Heart right ventricle (tissue), 16 donors: ENCODE measurements at regions not wholly inside any gene's neighbourhood (a gene's known extent, or its start where the extent isn't known, plus 50 kb on each side); places are given as distances from the start of the nearest gene placed in this dataset.

Experiments
- ATAC-seq, 8 donors: fragments of 200-7000 bp; cut with Tn5 transposase; one replicate each; pipeline ENCODE4 v1.9.1; 2020; ENCODE audit warnings: mild to moderate bottlenecking in 8 of 8, moderate library complexity in 8 of 8, moderate number of reproducible peaks in 1 of 8
- DNase-seq, 2 donors: peaks; one replicate each; pipeline ENCODE4 v3.0.0-alpha.2; 2020
- H3K27ac ChIP-seq, 10 donors: fragments of 200-600 bp; sonication (generic) in 2 of 10; one replicate each; pipeline versions ENCODE4 v1.5.0 to v1.8.0; 2020 to 2022; ENCODE audit warnings: mild to moderate bottlenecking in 3 of 10
- H3K27me3 ChIP-seq, 7 donors: fragments of 200-600 bp; one replicate each; pipeline ENCODE4 v1.8.0; 2021 to 2022; ENCODE audit warnings: mild to moderate bottlenecking in 2 of 7
- H3K36me3 ChIP-seq, 9 donors: fragments of 200-600 bp; sonication (generic) in 1 of 9; one replicate each; pipeline versions ENCODE4 v1.5.0 to v1.8.0; 2020 to 2022; ENCODE audit warnings: mild to moderate bottlenecking in 2 of 9
- H3K4me1 ChIP-seq, 9 donors: fragments of 200-600 bp; sonication (generic) in 1 of 9; one replicate each; pipeline versions ENCODE4 v1.5.0 to v1.8.0; 2020 to 2022; ENCODE audit warnings: mild to moderate bottlenecking in 4 of 9
- H3K4me3 ChIP-seq, 10 donors: fragments of 200-600 bp; sonication (generic) in 2 of 10; one replicate each; pipeline versions ENCODE4 v1.5.0 to v1.8.0; 2020 to 2022; ENCODE audit warnings: mild to moderate bottlenecking in 7 of 10, moderate library complexity in 2 of 10
- H3K9me3 ChIP-seq, 11 donors: fragments of 200-600 bp in 10 of 11; sonication (generic) in 2 of 11; one replicate each; pipeline versions ENCODE4 v1.5.0 to v1.8.0; 2013 to 2022; ENCODE audit warnings: mild to moderate bottlenecking in 2 of 11, control low read depth in 1 of 11, moderate library complexity in 1 of 11
- CTCF ChIP-seq, 9 donors: fragments of 200-600 bp; sonication (generic) in 2 of 9; IDR thresholded peaks; one replicate each; pipeline versions ENCODE4 v1.5.0 to v1.8.0; 2021 to 2022; ENCODE audit warnings: antibody characterized with exemption in 9 of 9, mild to moderate bottlenecking in 5 of 9, moderate library complexity in 1 of 9
- WGBS, 2 donors: extraction: QIAGEN DNeasy Blood & Tissue Kit; methylation state at CpG; one replicate each; pipeline ENCODE4 v1.1.7; 2013; ENCODE audit warnings: inconsistent platforms in 1 of 2; 5-methylcytosine and 5-hydroxymethylcytosine counted together
- intact Hi-C, 10 donors: fragments of 100-400 bp; cut with DNase I; formaldehyde crosslinking; loops; one replicate each; pipeline versions ENCODE4 v1.11.1 to v1.14.2; 2022
- donor health status: Arrhythmogenic right ventricular cardiomyopathy.
- donor health status: ischemic (EF 13 %, LVEDD 7.1; RV severe dilation, severe dysfunction).
- donor health status: healthy with polysubstance abuse.
- donor health status: DM: no; HTN: yes; CAD: no.
- donor health status: DM: no; HTN: no; CAD: no.
- donor health status: ischemic (EF 25% LVEDD 6.9; RV normal size, moderate dysfunction).
- donor health status: ischemic (EF 25% LVEDD 5.7; RV mildly dilated, moderate dysfunction).
- donor health status: healthy.
- donor health status: DM: yes; HTN: yes; CAD: no.
- donor health status: Ischemic cardiomyopathy.
- donor health status: ischemic (EF 35%, LVEDD 5.7; RV mildly dilated, moderate dysfunction).
- donor health status: nonischemic (EF 11% LVEDD 7.7; RV severe dilation, severe dysfunction).
- donor health status: DM: yes; HTN: yes; CAD: no.
- donor health status: PGD.
- donor health status: ischemic (EF 29% LVEDD 5.4; RV normal size, mild dysfunction).
- donor health status: nonischemic (EF 23%, LVEDD 6.1; RV moderate dilation, normal function).

GRCh38 chr7:25325186-25325757 lies 97.0 kb upstream of the NPVF start:
- no peak for TF ChIP-seq CTCF (IDR thresholded peaks at IDR 0.05)
- no peaks in the 10 kb centered on the region for H3K36me3 ChIP-seq
- peaks cover 0 to 15% (median 7%) of the 10 kb centered on the region in 7 donors for H3K27me3 ChIP-seq
- intact Hi-C loops = no loop called here
- no peaks in the 10 kb centered on the region for H3K9me3 ChIP-seq
- H3K4me3 ChIP-seq = no peak overlapping the region
- no peak overlapping the region for H3K27ac ChIP-seq
- DNase-seq (no peak), ATAC-seq (no peak)
- H3K4me1 ChIP-seq = no peaks in the 10 kb centered on the region
- 80 to 87% methylated on average over 2 of the region's 2 CpGs for WGBS, 2 donors

GRCh38 chr7:25326501-25327156 lies 98.3 kb upstream of the NPVF start:
- H3K36me3 ChIP-seq = no peaks in the 10 kb centered on the region
- no peak for ATAC-seq
- no peak for TF ChIP-seq CTCF (IDR thresholded peaks at IDR 0.05)
- no peak for DNase-seq
- H3K9me3 ChIP-seq = no peaks in the 10 kb centered on the region
- H3K27ac ChIP-seq = no peak overlapping the region
- H3K27me3 ChIP-seq = peaks cover 0 to 12% (median 7%) of the 10 kb centered on the region in 7 donors
- no peak overlapping the region for H3K4me3 ChIP-seq
- no peaks in the 10 kb centered on the region for H3K4me1 ChIP-seq
- intact Hi-C loops = no loop called here
- 93% methylated on average over 19 of the region's 19 CpGs for WGBS, 2 donors

GRCh38 chr7:25329815-25330214 lies 101.5 kb upstream of the NPVF start:
- H3K36me3 ChIP-seq = no peaks in the 10 kb centered on the region
- no peaks in the 10 kb centered on the region for H3K9me3 ChIP-seq
- no peak for ATAC-seq
- TF ChIP-seq CTCF (IDR thresholded peaks at IDR 0.05) = no peak
- no peak for DNase-seq
- WGBS, 2 donors = 94% methylated on average over 2 of the region's 2 CpGs
- H3K27ac ChIP-seq = no peak overlapping the region
- intact Hi-C loops = no loop called here
- no peak overlapping the region for H3K4me3 ChIP-seq
- no peaks in the 10 kb centered on the region for H3K27me3 ChIP-seq
- H3K4me1 ChIP-seq = no peaks in the 10 kb centered on the region

- H3K36me3 ChIP-seq = no peaks in the 10 kb centered on the region
- TF ChIP-seq CTCF (IDR thresholded peaks at IDR 0.05) = no peak
- WGBS, 2 donors = 79 to 83% methylated on average over 6 of the region's 6 CpGs
- H3K4me3 ChIP-seq = no peak overlapping the region
- ATAC-seq (no peak), DNase-seq (no peak)
- peaks cover 0 to 4% (median 0%) of the 10 kb centered on the region in 11 donors for H3K9me3 ChIP-seq
- no peaks in the 10 kb centered on the region for H3K4me1 ChIP-seq
- H3K27ac ChIP-seq = no peak overlapping the region
- H3K27me3 ChIP-seq = no peaks in the 10 kb centered on the region
- intact Hi-C loops = no loop called here
Measured at GRCh38 chr7:25333296-25333928, 105.1 kb upstream of the NPVF start.
